Duodenal mucosa (tissue), 2 donors: ENCODE measurements at regions not wholly inside any gene's neighbourhood (a gene's known extent, or its start where the extent isn't known, plus 50 kb on each side); places are given as distances from the start of the nearest gene placed in this dataset.

Experiments used
- H3K27ac ChIP-seq: one replicate; pipeline ENCODE4 v1.7.0; 2013; ENCODE audit warnings: low read depth, low read length
- H3K27me3 ChIP-seq, 2 donors: one replicate each; pipeline ENCODE4 v1.7.0; 2013; ENCODE audit warnings: low read length in 2 of 2, control low read depth in 1 of 2; ENCODE audit not compliant: insufficient read depth in 2 of 2, control insufficient read depth in 1 of 2
- H3K36me3 ChIP-seq, 2 donors: one replicate each; pipeline ENCODE4 v1.7.0; 2013; ENCODE audit warnings: low read length in 2 of 2, control low read depth in 1 of 2; ENCODE audit not compliant: insufficient read depth in 2 of 2, control insufficient read depth in 1 of 2
- H3K4me1 ChIP-seq, 2 donors: one replicate each; pipeline ENCODE4 v1.7.0; 2013; ENCODE audit warnings: low read length in 2 of 2, control low read depth in 1 of 2; ENCODE audit not compliant: insufficient read depth in 2 of 2, control insufficient read depth in 1 of 2
- H3K4me3 ChIP-seq, 2 donors: one replicate each; pipeline ENCODE4 v1.7.0; 2013; ENCODE audit warnings: low read length in 2 of 2, low read depth in 1 of 2
- H3K9ac ChIP-seq, 2 donors: one replicate each; pipeline ENCODE4 v1.7.0; 2013; ENCODE audit warnings: low read length in 2 of 2, low read depth in 1 of 2
- H3K9me3 ChIP-seq, 2 donors: one replicate each; pipeline ENCODE4 v1.7.0; 2013; ENCODE audit warnings: low read length in 2 of 2, control low read depth in 1 of 2; ENCODE audit not compliant: control insufficient read depth in 1 of 2

GRCh38 chr4:13089659-13089998 is 394.5 kb downstream of the RAB28 start:
- Histone ChIP-seq H3K27me3 (no peaks in the 10 kb centered on the region), H3K27ac (no peak overlapping the region), H3K9ac (no peak overlapping the region), H3K4me1 (peaks cover 0 to 6% of the 10 kb centered on the region in 2 donors), H3K4me3 (no peak overlapping the region), H3K36me3 (no peaks in the 10 kb centered on the region), H3K9me3 (no peaks in the 10 kb centered on the region)

- no peaks in the 10 kb centered on the region for H3K9me3 ChIP-seq
- no peak overlapping the region for H3K4me3 ChIP-seq
- no peak overlapping the region for H3K9ac ChIP-seq
- no peaks in the 10 kb centered on the region for H3K27me3 ChIP-seq
- no peaks in the 10 kb centered on the region for H3K36me3 ChIP-seq
- H3K27ac ChIP-seq, result no peak overlapping the region
- peaks cover 0 to 6% of the 10 kb centered on the region in 2 donors for H3K4me1 ChIP-seq
Measured at GRCh38 chr4:13088726-13089658, 395.1 kb downstream of the RAB28 start.

- no peaks in the 10 kb centered on the region for H3K36me3 ChIP-seq
- no peaks in the 10 kb centered on the region for H3K27me3 ChIP-seq
- no peak overlapping the region for H3K9ac ChIP-seq
- peaks cover 0 to 4% of the 10 kb centered on the region in 2 donors for H3K9me3 ChIP-seq
- peaks cover 0 to 6% of the 10 kb centered on the region in 2 donors for H3K4me1 ChIP-seq
- H3K4me3 ChIP-seq, result no peak overlapping the region
- no peak overlapping the region for H3K27ac ChIP-seq
Measured at GRCh38 chr4:13087041-13087440, 397.1 kb downstream of the RAB28 start.

GRCh38 chr4:13084210-13084609 is 399.9 kb downstream of the RAB28 start:
- no peaks in the 10 kb centered on the region for H3K36me3 ChIP-seq

GRCh38 chr4:13081830-13082229 is 402.3 kb downstream of the RAB28 start:
- Histone ChIP-seq H3K9ac (no peak overlapping the region), H3K27ac (no peak overlapping the region), H3K36me3 (no peaks in the 10 kb centered on the region)

More at GRCh38 chr4:13084210-13084609, 399.9 kb downstream of the RAB28 start:
- Histone ChIP-seq H3K4me3 (no peak overlapping the region), H3K27me3 (no peaks in the 10 kb centered on the region), H3K9me3 (peaks cover 0 to 9% of the 10 kb centered on the region in 2 donors), H3K4me1 (peaks cover 0 to under 1% of the 10 kb centered on the region in 2 donors), H3K9ac (no peak overlapping the region), H3K27ac (no peak overlapping the region)

GRCh38 chr4:13067077-13067476 is 417.1 kb downstream of the RAB28 start:
- no peaks in the 10 kb centered on the region for H3K4me1 ChIP-seq
- no peaks in the 10 kb centered on the region for H3K9me3 ChIP-seq
- no peaks in the 10 kb centered on the region for H3K27me3 ChIP-seq
- H3K4me3 ChIP-seq, result no peak overlapping the region
- H3K9ac ChIP-seq, result no peak overlapping the region
- H3K36me3 ChIP-seq, result no peaks in the 10 kb centered on the region
- no peak overlapping the region for H3K27ac ChIP-seq

More at GRCh38 chr4:13081830-13082229, 402.3 kb downstream of the RAB28 start:
- Histone ChIP-seq H3K4me3 (no peak overlapping the region), H3K9me3 (peaks cover 0 to 9% of the 10 kb centered on the region in 2 donors), H3K4me1 (no peaks in the 10 kb centered on the region), H3K27me3 (no peaks in the 10 kb centered on the region)

- Histone ChIP-seq H3K27ac (no peak overlapping the region), H3K9ac (no peak overlapping the region), H3K9me3 (no peaks in the 10 kb centered on the region), H3K36me3 (no peaks in the 10 kb centered on the region), H3K4me3 (no peak overlapping the region), H3K4me1 (peaks cover 0 to 6% of the 10 kb centered on the region in 2 donors), H3K27me3 (no peaks in the 10 kb centered on the region)
Measured at GRCh38 chr4:13059019-13059418, 425.1 kb downstream of the RAB28 start.

GRCh38 chr4:13056630-13057189 is 427.4 kb downstream of the RAB28 start:
- Histone ChIP-seq H3K4me1 (peaks cover 6% of the 10 kb centered on the region in 2 donors), H3K27me3 (no peaks in the 10 kb centered on the region), H3K27ac (no peak overlapping the region), H3K9ac (no peak overlapping the region), H3K9me3 (no peaks in the 10 kb centered on the region), H3K36me3 (no peaks in the 10 kb centered on the region), H3K4me3 (no peak overlapping the region)

GRCh38 chr4:13054420-13054970 is 429.6 kb downstream of the RAB28 start:
- Histone ChIP-seq H3K4me3 (no peak overlapping the region), H3K9me3 (no peaks in the 10 kb centered on the region), H3K27ac (no peak overlapping the region), H3K27me3 (no peaks in the 10 kb centered on the region), H3K36me3 (no peaks in the 10 kb centered on the region), H3K9ac (no peak overlapping the region), H3K4me1 (peaks cover 6% of the 10 kb centered on the region in 2 donors)

GRCh38 chr4:13047591-13047990 is 436.5 kb downstream of the RAB28 start:
- no peak overlapping the region for H3K27ac ChIP-seq
- H3K36me3 ChIP-seq, result no peaks in the 10 kb centered on the region
- no peak overlapping the region for H3K4me3 ChIP-seq
- no peaks in the 10 kb centered on the region for H3K4me1 ChIP-seq
- H3K9me3 ChIP-seq, result no peaks in the 10 kb centered on the region
- no peak overlapping the region for H3K9ac ChIP-seq
- no peaks in the 10 kb centered on the region for H3K27me3 ChIP-seq
